ENCODE measurements at regions not wholly inside any gene's neighbourhood (a gene's known extent, or its start where the extent isn't known, plus 50 kb on each side); places are given as distances from the start of the nearest gene placed in this dataset.

GRCh38 chr10:45076891-45077290, 76.2 kb downstream of the ZNF22 start:
- Histone ChIP-seq H3K27ac (ENCODE audit: low read depth, low read length) (no peak overlapping the region), H3F3A (ENCODE audit: control insufficient read depth, insufficient read depth) (no peaks in the 10 kb centered on the region), H3K27me3 (ENCODE audit: control insufficient read depth, low read length) (peaks cover 14% of the 10 kb centered on the region), H3K4me2 (ENCODE audit: low read length) (no peak overlapping the region), H3K9me3 (ENCODE audit: control insufficient read depth, insufficient read depth, low read length) (peaks cover 4% of the 10 kb centered on the region; the same call in 1 of the 2 replicates), H3K9me2 (replicated peaks; ENCODE audit: control insufficient read depth, low read length) (no peaks in the 10 kb centered on the region), H3K36me3 (ENCODE audit: control insufficient read depth, low read length) (no peaks in the 10 kb centered on the region), H3K79me2 (ENCODE audit: control insufficient read depth, low read length) (no peaks in the 10 kb centered on the region), H3K4me3 (ENCODE audit: low read length) (no peak overlapping the region), H3K4me1 (ENCODE audit: control insufficient read depth, low read length) (no peaks in the 10 kb centered on the region), H4K20me1 (ENCODE audit: control insufficient read depth, insufficient read depth, low read depth, low read length) (no peaks in the 10 kb centered on the region)
- TF ChIP-seq CTCF (IDR thresholded peaks at IDR 0.05; ENCODE audit: low read depth, low read length, poor library complexity, severe bottlenecking), result no peak
- TF ChIP-seq EZH2phosphoT487 (IDR thresholded peaks at IDR 0.05; ENCODE audit: borderline replicate concordance, low read length), result no peak

GRCh38 chr10:45080331-45080730, 79.6 kb downstream of the ZNF22 start:
- no peaks in the 10 kb centered on the region for H3K36me3 ChIP-seq (ENCODE audit: control insufficient read depth, low read length)
- peaks cover 12% of the 10 kb centered on the region for H3K27me3 ChIP-seq (ENCODE audit: control insufficient read depth, low read length)
- H3K4me2 ChIP-seq (ENCODE audit: low read length), result no peak overlapping the region
- no peaks in the 10 kb centered on the region for H3K79me2 ChIP-seq (ENCODE audit: control insufficient read depth, low read length)
- H4K20me1 ChIP-seq (ENCODE audit: control insufficient read depth, insufficient read depth, low read depth, low read length), result no peaks in the 10 kb centered on the region
- no peaks in the 10 kb centered on the region for H3F3A ChIP-seq (ENCODE audit: control insufficient read depth, insufficient read depth)
- H3K9me2 ChIP-seq (replicated peaks; ENCODE audit: control insufficient read depth, low read length), result no peaks in the 10 kb centered on the region
- H3K9me3 ChIP-seq (ENCODE audit: control insufficient read depth, insufficient read depth, low read length), result no peaks in the 10 kb centered on the region
- no peaks in the 10 kb centered on the region for H3K4me1 ChIP-seq (ENCODE audit: control insufficient read depth, low read length)
- no peak overlapping the region for H3K4me3 ChIP-seq (ENCODE audit: low read length)
- TF ChIP-seq EZH2phosphoT487 (IDR thresholded peaks at IDR 0.05; ENCODE audit: borderline replicate concordance, low read length) (no peak), CTCF (IDR thresholded peaks at IDR 0.05; ENCODE audit: low read depth, low read length, poor library complexity, severe bottlenecking) (no peak)
- H3K27ac ChIP-seq (ENCODE audit: low read depth, low read length), result no peak overlapping the region

- H3K9me2 ChIP-seq (replicated peaks; ENCODE audit: control insufficient read depth, low read length), result no peaks in the 10 kb centered on the region
- no peak overlapping the region for H3K4me3 ChIP-seq (ENCODE audit: low read length)
- no peaks in the 10 kb centered on the region for H3K9me3 ChIP-seq (ENCODE audit: control insufficient read depth, insufficient read depth, low read length)
- no peak for TF ChIP-seq CTCF (IDR thresholded peaks at IDR 0.05; ENCODE audit: low read depth, low read length, poor library complexity, severe bottlenecking)
- no peaks in the 10 kb centered on the region for H4K20me1 ChIP-seq (ENCODE audit: control insufficient read depth, insufficient read depth, low read depth, low read length)
- H3K36me3 ChIP-seq (ENCODE audit: control insufficient read depth, low read length), result no peaks in the 10 kb centered on the region
- peaks cover 5% of the 10 kb centered on the region for H3K27me3 ChIP-seq (ENCODE audit: control insufficient read depth, low read length)
- H3K27ac ChIP-seq (ENCODE audit: low read depth, low read length), result no peak overlapping the region
- no peaks in the 10 kb centered on the region for H3K79me2 ChIP-seq (ENCODE audit: control insufficient read depth, low read length)
- no peak overlapping the region for H3K4me2 ChIP-seq (ENCODE audit: low read length)
- H3F3A ChIP-seq (ENCODE audit: control insufficient read depth, insufficient read depth), result no peaks in the 10 kb centered on the region
- H3K4me1 ChIP-seq (ENCODE audit: control insufficient read depth, low read length), result no peaks in the 10 kb centered on the region
Observed at GRCh38 chr10:45082176-45082575, 81.5 kb downstream of the ZNF22 start.

GRCh38 chr10:45091968-45092367, 91.2 kb downstream of the ZNF22 start:
- Histone ChIP-seq H3K4me2 (ENCODE audit: low read length) (no peak overlapping the region), H3K9me3 (ENCODE audit: control insufficient read depth, insufficient read depth, low read length) (no peaks in the 10 kb centered on the region), H3K9me2 (replicated peaks; ENCODE audit: control insufficient read depth, low read length) (no peaks in the 10 kb centered on the region), H4K20me1 (ENCODE audit: control insufficient read depth, insufficient read depth, low read depth, low read length) (no peaks in the 10 kb centered on the region), H3K27me3 (ENCODE audit: control insufficient read depth, low read length) (peaks cover 8% of the 10 kb centered on the region), H3K79me2 (ENCODE audit: control insufficient read depth, low read length) (no peaks in the 10 kb centered on the region), H3K27ac (ENCODE audit: low read depth, low read length) (no peak overlapping the region), H3K36me3 (ENCODE audit: control insufficient read depth, low read length) (no peaks in the 10 kb centered on the region), H3K4me3 (ENCODE audit: low read length) (no peak overlapping the region), H3K4me1 (ENCODE audit: control insufficient read depth, low read length) (no peaks in the 10 kb centered on the region), H3F3A (ENCODE audit: control insufficient read depth, insufficient read depth) (no peaks in the 10 kb centered on the region)
- no peak for TF ChIP-seq CTCF (IDR thresholded peaks at IDR 0.05; ENCODE audit: low read depth, low read length, poor library complexity, severe bottlenecking)
- no peak for TF ChIP-seq EZH2phosphoT487 (IDR thresholded peaks at IDR 0.05; ENCODE audit: borderline replicate concordance, low read length)
